DND-41 (cell line): ENCODE measurements at regions not wholly inside any gene's neighbourhood (a gene's known extent, or its start where the extent isn't known, plus 50 kb on each side); places are given as distances from the start of the nearest gene placed in this dataset.
"Not testable (repeated sequence)": the region's sequence is repeated elsewhere in the genome, so short reads cannot be mapped to it uniquely, and the experiment has no call there.

Source experiments
- ATAC-seq: fragments of 200-7000 bp; cut with Tn5 transposase; 3 replicates; pipeline ENCODE4 v1.9.1; 2021; ENCODE audit warnings: low read depth; ENCODE audit not compliant: insufficient read depth
- DNase-seq: peaks from one replicate; pipeline ENCODE4 v3.0.0-alpha.2; 2020
- H2AFZ ChIP-seq: 2 replicates; pipeline ENCODE4 v1.6.0; 2012; ENCODE audit warnings: low read depth, low read length
- H3K27ac ChIP-seq: 2 replicates; pipeline ENCODE4 v1.5.1; 2012; ENCODE audit warnings: low read length, inconsistent platforms
- H3K27me3 ChIP-seq: fragments of 200-600 bp; sonication (generic); 2 replicates; pipeline ENCODE4 v1.6.0; 2012; ENCODE audit warnings: low read length, mild to moderate bottlenecking, inconsistent platforms; ENCODE audit not compliant: insufficient read depth, poor library complexity
- H3K36me3 ChIP-seq: 2 replicates; pipeline ENCODE4 v1.5.1; 2012; ENCODE audit warnings: low read length, inconsistent platforms; ENCODE audit not compliant: insufficient read depth
- H3K4me1 ChIP-seq: 2 replicates; pipeline ENCODE4 v1.5.1; 2012; ENCODE audit warnings: mild to moderate bottlenecking, low read length; ENCODE audit not compliant: insufficient read depth
- H3K4me2 ChIP-seq: 2 replicates; pipeline ENCODE4 v1.6.0; 2012; ENCODE audit warnings: mild to moderate bottlenecking, moderate library complexity, low read length, inconsistent platforms; ENCODE audit not compliant: insufficient read depth
- H3K4me3 ChIP-seq, 2 experiments: fragments of 200-600 bp in 1 of 2; shearing (Covaris generic) in 1 of 2; 2 replicates each; pipeline ENCODE4 v1.5.1; 2012 to 2016; ENCODE audit warnings: inconsistent platforms in 2 of 2, low read length in 2 of 2, mild to moderate bottlenecking in 2 of 2, low read depth in 1 of 2, moderate library complexity in 1 of 2
- H3K79me2 ChIP-seq: 2 replicates; pipeline ENCODE4 v1.6.0; 2012; ENCODE audit warnings: low read length, inconsistent platforms; ENCODE audit not compliant: insufficient read depth
- H3K9ac ChIP-seq: 2 replicates; pipeline ENCODE4 v1.6.0; 2012; ENCODE audit warnings: low read depth, mild to moderate bottlenecking, inconsistent platforms, low read length, moderate library complexity
- H3K9me3 ChIP-seq: 2 replicates; pipeline ENCODE4 v1.5.1; 2012; ENCODE audit warnings: low read length, moderate library complexity, mild to moderate bottlenecking, inconsistent platforms; ENCODE audit not compliant: insufficient read depth, severe bottlenecking
- H4K20me1 ChIP-seq: 2 replicates; pipeline ENCODE4 v1.6.0; 2012; ENCODE audit warnings: low read length; ENCODE audit not compliant: insufficient read depth
- EZH2 ChIP-seq: IDR thresholded peaks from 3 replicates; pipeline ENCODE4 v1.6.1; 2012; ENCODE audit warnings: borderline replicate concordance, low read depth, mild to moderate bottlenecking, moderate library complexity, low read length, inconsistent platforms; ENCODE audit not compliant: severe bottlenecking
- TF ChIP-seq, protein P1 (sequence below): IDR thresholded peaks from 2 replicates; pipeline ENCODE4 v1.5.1; 2012; ENCODE audit warnings: borderline replicate concordance, low read length, moderate library complexity, mild to moderate bottlenecking; ENCODE audit not compliant: poor library complexity, severe bottlenecking; ENCODE audit errors: extremely low read depth

DNA sequence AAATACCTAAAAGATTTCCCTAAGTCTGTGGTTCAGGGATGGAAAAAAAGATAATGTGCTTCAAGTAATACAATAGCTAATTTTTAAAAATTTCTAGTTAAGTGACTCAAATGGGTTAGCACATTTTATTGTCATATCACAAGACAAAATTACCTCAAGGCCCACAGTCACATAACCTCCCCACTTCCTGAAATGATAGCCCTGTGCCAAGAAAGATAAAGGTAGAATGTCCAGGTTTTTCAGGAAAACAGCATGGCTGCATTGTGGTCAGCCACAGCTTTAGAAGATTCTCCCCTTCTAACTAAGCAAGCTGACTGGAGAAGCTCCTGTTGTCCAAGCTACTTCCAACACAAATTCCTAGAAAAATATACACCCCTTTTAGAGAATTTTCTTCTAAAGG is 127.1 kb upstream of the SLC35G4 start:
- Histone ChIP-seq H3K27me3 (no peaks in the 10 kb centered on the region), H3K36me3 (no peaks in the 10 kb centered on the region), H3K79me2 (no peaks in the 10 kb centered on the region), H3K4me3 (no peak overlapping the region), H3K9me3 (no peaks in the 10 kb centered on the region), H3K4me2 (no peak overlapping the region), H3K27ac (no peak overlapping the region), H3K4me1 (no peaks in the 10 kb centered on the region; the same call in 1 of the 2 replicates), H2AFZ (no peak overlapping the region), H4K20me1 (no peaks in the 10 kb centered on the region), H3K9ac (no peak overlapping the region)
- TF ChIP-seq EZH2: no peak
- TF ChIP-seq, protein P1, sequence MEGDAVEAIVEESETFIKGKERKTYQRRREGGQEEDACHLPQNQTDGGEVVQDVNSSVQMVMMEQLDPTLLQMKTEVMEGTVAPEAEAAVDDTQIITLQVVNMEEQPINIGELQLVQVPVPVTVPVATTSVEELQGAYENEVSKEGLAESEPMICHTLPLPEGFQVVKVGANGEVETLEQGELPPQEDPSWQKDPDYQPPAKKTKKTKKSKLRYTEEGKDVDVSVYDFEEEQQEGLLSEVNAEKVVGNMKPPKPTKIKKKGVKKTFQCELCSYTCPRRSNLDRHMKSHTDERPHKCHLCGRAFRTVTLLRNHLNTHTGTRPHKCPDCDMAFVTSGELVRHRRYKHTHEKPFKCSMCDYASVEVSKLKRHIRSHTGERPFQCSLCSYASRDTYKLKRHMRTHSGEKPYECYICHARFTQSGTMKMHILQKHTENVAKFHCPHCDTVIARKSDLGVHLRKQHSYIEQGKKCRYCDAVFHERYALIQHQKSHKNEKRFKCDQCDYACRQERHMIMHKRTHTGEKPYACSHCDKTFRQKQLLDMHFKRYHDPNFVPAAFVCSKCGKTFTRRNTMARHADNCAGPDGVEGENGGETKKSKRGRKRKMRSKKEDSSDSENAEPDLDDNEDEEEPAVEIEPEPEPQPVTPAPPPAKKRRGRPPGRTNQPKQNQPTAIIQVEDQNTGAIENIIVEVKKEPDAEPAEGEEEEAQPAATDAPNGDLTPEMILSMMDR: no peak
- DNase-seq (no peak), ATAC-seq (no peak)

DNA sequence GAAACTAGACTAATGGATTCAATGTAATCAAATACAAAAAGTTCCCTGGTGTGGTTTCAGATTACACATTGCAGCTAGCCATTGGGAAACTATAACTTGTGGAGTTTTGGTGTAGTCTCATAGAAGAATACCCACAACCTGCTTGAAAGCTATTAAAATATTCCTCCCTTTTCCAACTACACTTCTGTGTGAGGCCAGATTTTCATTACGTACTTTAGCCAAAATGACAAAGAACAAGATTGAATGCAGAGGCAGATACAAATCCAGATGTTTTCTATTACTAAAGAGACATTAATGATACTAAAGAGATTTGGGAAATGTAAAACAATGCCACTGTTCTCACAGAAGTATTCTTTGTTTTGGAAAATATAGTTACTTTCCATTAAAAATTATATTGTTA is 128.7 kb upstream of the SLC35G4 start:
- no peak overlapping the region for H3K4me3 ChIP-seq
- ATAC-seq: no peak
- TF ChIP-seq, protein P1: no peak
- TF ChIP-seq EZH2: no peak
- H3K9me3 ChIP-seq: no peaks in the 10 kb centered on the region
- H3K27ac ChIP-seq: no peak overlapping the region
- H2AFZ ChIP-seq: no peak overlapping the region
- H3K36me3 ChIP-seq: no peaks in the 10 kb centered on the region
- H3K4me1 ChIP-seq: no peaks in the 10 kb centered on the region; the same call in 1 of the 2 replicates
- H3K4me2 ChIP-seq: no peak overlapping the region
- H3K9ac ChIP-seq: no peak overlapping the region
- H4K20me1 ChIP-seq: no peaks in the 10 kb centered on the region
- DNase-seq: no peak
- no peaks in the 10 kb centered on the region for H3K27me3 ChIP-seq
- no peaks in the 10 kb centered on the region for H3K79me2 ChIP-seq

DNA sequence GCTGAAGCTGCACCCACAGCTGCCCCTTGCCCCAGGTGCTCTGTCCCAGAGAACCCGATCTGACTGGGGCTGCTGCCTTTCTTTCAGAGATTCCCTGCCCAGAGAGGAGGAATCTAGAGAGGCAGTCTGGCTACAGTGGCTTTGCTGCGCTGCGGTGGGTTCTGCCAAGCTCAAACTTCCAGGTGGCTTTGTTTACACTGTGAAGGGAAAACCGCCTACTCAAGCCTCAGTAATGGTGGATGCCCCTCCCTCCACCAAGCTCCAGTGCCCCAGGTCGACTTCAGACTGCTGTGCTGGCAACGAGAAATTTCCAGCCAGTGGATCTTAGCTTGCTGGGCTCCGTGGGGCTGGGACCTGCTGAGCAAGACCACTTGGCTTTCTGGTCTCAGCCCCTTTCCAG is 130.4 kb upstream of the SLC35G4 start:
- H3K36me3 ChIP-seq, H3K79me2 ChIP-seq, H3K27ac ChIP-seq, H3K27me3 ChIP-seq, H4K20me1 ChIP-seq, H3K4me1 ChIP-seq, H3K9me3 ChIP-seq, H3K4me2 ChIP-seq, H3K9ac ChIP-seq, H3K4me3 ChIP-seq, H2AFZ ChIP-seq: not testable (repeated sequence)
- DNase-seq (peak; percentile 30), ATAC-seq (peak; percentile 50; the same call in 1 of the 3 replicates)

DNA sequence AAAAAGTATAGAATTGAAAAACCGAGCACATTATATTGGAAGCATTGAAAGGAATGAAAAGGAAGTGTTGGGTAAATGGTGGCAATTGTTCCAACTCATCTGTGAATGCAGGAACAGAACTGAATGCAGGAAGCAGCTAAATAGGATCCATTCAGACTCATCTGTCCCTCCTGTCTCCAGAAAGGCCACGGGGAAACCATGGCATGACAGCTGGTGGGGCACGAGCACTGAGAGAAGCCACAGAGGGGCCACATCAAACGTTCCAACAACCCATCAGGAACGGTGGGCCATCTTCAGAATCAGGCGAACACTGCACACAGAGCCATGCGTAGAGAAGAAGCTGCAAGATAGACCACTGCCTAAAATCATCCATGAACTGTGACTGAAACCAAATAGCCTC is 138.5 kb upstream of the SLC35G4 start:
- Histone ChIP-seq H3K9ac (no peak overlapping the region), H3K27me3 (no peaks in the 10 kb centered on the region), H3K27ac (no peak overlapping the region), H3K36me3 (no peaks in the 10 kb centered on the region), H3K4me3 (no peak overlapping the region), H3K79me2 (no peaks in the 10 kb centered on the region), H3K4me1 (peaks cover 16% of the 10 kb centered on the region), H2AFZ (peak overlapping the region; percentile 45; the same call in 1 of the 2 replicates), H3K9me3 (no peaks in the 10 kb centered on the region), H4K20me1 (no peaks in the 10 kb centered on the region), H3K4me2 (no peak overlapping the region)
- no peak for TF ChIP-seq EZH2
- TF ChIP-seq, protein P1: no peak
- ATAC-seq: peak; percentile 96
- peak; percentile 69 for DNase-seq
